Transverse colon (tissue), 4 donors: ENCODE measurements at regions not wholly inside any gene's neighbourhood (a gene's known extent, or its start where the extent isn't known, plus 50 kb on each side); places are given as distances from the start of the nearest gene placed in this dataset.
"Not testable (repeated sequence)": the region's sequence is repeated elsewhere in the genome, so short reads cannot be mapped to it uniquely, and the experiment has no call there.

Experiments used
- EP300 ChIP-seq: sonication (generic); formaldehyde crosslinking; IDR thresholded peaks from one replicate; pipeline ENCODE4 v1.6.1; 2017; ENCODE audit warnings: antibody characterized with exemption, low read depth
- POLR2A ChIP-seq: fragments of 450-650 bp; IDR thresholded peaks from one replicate; pipeline ENCODE4 v1.6.1; 2016; ENCODE audit warnings: antibody characterized with exemption, mild to moderate bottlenecking, moderate library complexity
- POLR2AphosphoS5 ChIP-seq, 3 donors: sonication (generic); formaldehyde crosslinking; IDR thresholded peaks; one replicate each; pipeline ENCODE4 v1.6.1; 2016; ENCODE audit warnings: antibody characterized with exemption in 3 of 3
- TF ChIP-seq, protein P1 (sequence below), 5 experiments: fragments of 200-600 bp in 3 of 5; fragments of 450-650 bp in 2 of 5; sonication (generic) in 3 of 5; IDR thresholded peaks; 1 replicate in 2 of 5; 2 replicates in 3 of 5; pipeline ENCODE4 v1.5.1; 2016 to 2017; ENCODE audit warnings: antibody characterized with exemption in 5 of 5, inconsistent platforms in 3 of 5, mild to moderate bottlenecking in 2 of 5, moderate library complexity in 1 of 5

DNA sequence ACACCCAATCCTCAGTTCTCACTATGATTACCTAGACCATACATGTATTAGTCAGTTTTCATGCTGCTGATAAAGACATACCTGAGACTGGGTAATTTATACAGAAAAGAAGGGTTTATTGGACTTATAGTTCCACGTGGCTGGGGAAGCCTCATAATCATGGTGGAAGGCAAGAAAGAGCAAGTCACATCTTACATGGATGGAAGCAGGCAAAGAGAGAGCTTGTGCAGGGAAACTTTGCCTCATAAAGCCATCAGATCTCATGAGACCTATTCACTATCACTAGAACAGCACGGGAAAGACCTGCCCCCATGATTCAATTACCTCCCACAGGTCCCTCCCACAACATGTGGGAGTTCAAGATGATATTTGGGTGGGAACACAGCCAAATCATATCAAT is 79.5 kb upstream of the FGGY start:
- TF ChIP-seq POLR2AphosphoS5 (IDR thresholded peaks at IDR 0.05); POLR2A; EP300: not testable (repeated sequence)
- TF ChIP-seq, protein P1, sequence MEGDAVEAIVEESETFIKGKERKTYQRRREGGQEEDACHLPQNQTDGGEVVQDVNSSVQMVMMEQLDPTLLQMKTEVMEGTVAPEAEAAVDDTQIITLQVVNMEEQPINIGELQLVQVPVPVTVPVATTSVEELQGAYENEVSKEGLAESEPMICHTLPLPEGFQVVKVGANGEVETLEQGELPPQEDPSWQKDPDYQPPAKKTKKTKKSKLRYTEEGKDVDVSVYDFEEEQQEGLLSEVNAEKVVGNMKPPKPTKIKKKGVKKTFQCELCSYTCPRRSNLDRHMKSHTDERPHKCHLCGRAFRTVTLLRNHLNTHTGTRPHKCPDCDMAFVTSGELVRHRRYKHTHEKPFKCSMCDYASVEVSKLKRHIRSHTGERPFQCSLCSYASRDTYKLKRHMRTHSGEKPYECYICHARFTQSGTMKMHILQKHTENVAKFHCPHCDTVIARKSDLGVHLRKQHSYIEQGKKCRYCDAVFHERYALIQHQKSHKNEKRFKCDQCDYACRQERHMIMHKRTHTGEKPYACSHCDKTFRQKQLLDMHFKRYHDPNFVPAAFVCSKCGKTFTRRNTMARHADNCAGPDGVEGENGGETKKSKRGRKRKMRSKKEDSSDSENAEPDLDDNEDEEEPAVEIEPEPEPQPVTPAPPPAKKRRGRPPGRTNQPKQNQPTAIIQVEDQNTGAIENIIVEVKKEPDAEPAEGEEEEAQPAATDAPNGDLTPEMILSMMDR (IDR thresholded peaks at IDR 0.05) = not testable (repeated sequence)
